ENCODE measurements at regions not wholly inside any gene's neighbourhood (a gene's known extent, or its start where the extent isn't known, plus 50 kb on each side); places are given as distances from the start of the nearest gene placed in this dataset.

- TF ChIP-seq CTCF (IDR thresholded peaks at IDR 0.05; ENCODE audit: low read depth, low read length) = no peak
- no peak for DNase-seq
- Histone ChIP-seq H3K4me1 (peaks cover under 1% of the 10 kb centered on the region; the same call in 1 of the 2 replicates), H3K36me3 (no peaks in the 10 kb centered on the region), H3K9me3 (no peaks in the 10 kb centered on the region), H3K4me3 (ENCODE audit: low read depth, low read length) (no peak overlapping the region), H3K27me3 (no peaks in the 10 kb centered on the region)
Observed at GRCh38 chr1:96411006-96411405, 310.6 kb upstream of the PTBP2 start.

- DNase-seq = no peak
- H3K9me3 ChIP-seq = no peaks in the 10 kb centered on the region
- H3K4me1 ChIP-seq = peaks cover 12% of the 10 kb centered on the region; the same call in 1 of the 2 replicates
- TF ChIP-seq CTCF (IDR thresholded peaks at IDR 0.05; ENCODE audit: low read depth, low read length) = no peak
- H3K27me3 ChIP-seq = no peaks in the 10 kb centered on the region
- H3K4me3 ChIP-seq (ENCODE audit: low read depth, low read length) = no peak overlapping the region
- H3K36me3 ChIP-seq = no peaks in the 10 kb centered on the region
Observed at GRCh38 chr1:96414598-96414997, 307.0 kb upstream of the PTBP2 start.

GRCh38 chr1:96416111-96416595 lies 305.4 kb upstream of the PTBP2 start:
- peak; percentile 7 for DNase-seq
- peaks cover 12% of the 10 kb centered on the region; the same call in 1 of the 2 replicates for H3K4me1 ChIP-seq
- peak overlapping the region; percentile 5; the same call in 1 of the 2 replicates for H3K4me3 ChIP-seq (ENCODE audit: low read depth, low read length)

GRCh38 chr1:96416701-96417444 lies 304.7 kb upstream of the PTBP2 start:
- DNase-seq = no peak
- H3K4me1 ChIP-seq = peaks cover 12% of the 10 kb centered on the region; the same call in 1 of the 2 replicates
- no peaks in the 10 kb centered on the region for H3K36me3 ChIP-seq
- H3K27me3 ChIP-seq = no peaks in the 10 kb centered on the region
- no peak overlapping the region for H3K4me3 ChIP-seq (ENCODE audit: low read depth, low read length)
- TF ChIP-seq CTCF (IDR thresholded peaks at IDR 0.05; ENCODE audit: low read depth, low read length) = no peak
- no peaks in the 10 kb centered on the region for H3K9me3 ChIP-seq

More at GRCh38 chr1:96416111-96416595, 305.4 kb upstream of the PTBP2 start:
- TF ChIP-seq CTCF (IDR thresholded peaks at IDR 0.05; ENCODE audit: low read depth, low read length) = no peak
- Histone ChIP-seq H3K9me3 (no peaks in the 10 kb centered on the region), H3K36me3 (no peaks in the 10 kb centered on the region), H3K27me3 (no peaks in the 10 kb centered on the region)

- Histone ChIP-seq H3K27me3 (no peaks in the 10 kb centered on the region), H3K36me3 (no peaks in the 10 kb centered on the region), H3K4me3 (ENCODE audit: low read depth, low read length) (no peak overlapping the region), H3K4me1 (peaks cover 12% of the 10 kb centered on the region; the same call in 1 of the 2 replicates), H3K9me3 (no peaks in the 10 kb centered on the region)
- DNase-seq = no peak
- no peak for TF ChIP-seq CTCF (IDR thresholded peaks at IDR 0.05; ENCODE audit: low read depth, low read length)
Observed at GRCh38 chr1:96418969-96419368, 302.6 kb upstream of the PTBP2 start.

- Histone ChIP-seq H3K36me3 (no peaks in the 10 kb centered on the region), H3K4me3 (ENCODE audit: low read depth, low read length) (no peak overlapping the region), H3K9me3 (no peaks in the 10 kb centered on the region), H3K27me3 (no peaks in the 10 kb centered on the region), H3K4me1 (no peaks in the 10 kb centered on the region)
- no peak for TF ChIP-seq CTCF (IDR thresholded peaks at IDR 0.05; ENCODE audit: low read depth, low read length)
- DNase-seq = no peak
Observed at GRCh38 chr1:96424877-96425276, 296.7 kb upstream of the PTBP2 start.
